Stimulated activated CD4-positive, alpha-beta T cell treated with anti-CD3 and anti-CD28 coated beads, Interleukin-2, amount 100 ng/mL, for 24 hours (primary cell): ENCODE measurements at regions not wholly inside any gene's neighbourhood (a gene's known extent, or its start where the extent isn't known, plus 50 kb on each side); places are given as distances from the start of the nearest gene placed in this dataset.

Experiments
- DNase-seq, 2 donors: peaks; one replicate each; pipeline ENCODE4 v3.0.0-alpha.2; 2020

DNA sequence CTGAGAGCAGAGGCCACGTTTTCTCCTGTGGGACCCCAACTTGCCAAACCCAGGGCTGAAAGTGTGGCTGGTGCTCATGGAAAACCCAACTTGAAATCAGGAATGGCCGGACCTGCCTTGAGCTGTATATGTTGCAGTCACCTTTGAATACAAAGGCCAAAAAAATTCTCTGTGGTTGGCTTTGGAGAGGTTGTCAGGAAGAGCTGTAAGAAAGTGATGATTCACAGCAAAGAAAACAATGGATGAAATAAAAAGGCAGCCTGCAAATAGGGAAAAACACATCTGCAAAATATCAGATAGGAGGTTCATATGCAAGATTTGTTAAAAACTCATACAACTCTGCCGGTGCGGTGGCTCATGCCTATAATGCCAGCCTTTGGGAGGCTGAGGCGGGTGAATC lies 715.8 kb downstream of the UQCRFS1 start:
- DNase-seq = no peak

DNA sequence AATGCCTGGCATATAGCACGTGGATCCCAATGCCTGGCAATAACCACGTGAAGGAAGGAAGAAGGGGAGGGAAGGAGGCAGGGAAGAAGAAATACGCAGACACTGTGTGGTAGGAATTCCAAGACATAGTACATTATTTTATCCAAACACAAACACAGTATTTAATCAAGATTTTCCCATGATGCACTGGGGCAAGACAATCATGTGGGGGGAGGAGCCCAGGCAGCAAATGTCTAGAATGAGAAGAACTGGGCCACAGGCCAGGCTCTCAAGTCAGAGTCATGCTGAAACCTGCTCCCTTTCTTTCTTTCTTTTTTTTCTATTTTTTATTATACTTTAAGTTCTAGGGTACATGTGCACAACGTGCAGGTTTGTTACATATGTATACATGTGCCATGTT lies 717.9 kb downstream of the UQCRFS1 start:
- DNase-seq = no peak

DNA sequence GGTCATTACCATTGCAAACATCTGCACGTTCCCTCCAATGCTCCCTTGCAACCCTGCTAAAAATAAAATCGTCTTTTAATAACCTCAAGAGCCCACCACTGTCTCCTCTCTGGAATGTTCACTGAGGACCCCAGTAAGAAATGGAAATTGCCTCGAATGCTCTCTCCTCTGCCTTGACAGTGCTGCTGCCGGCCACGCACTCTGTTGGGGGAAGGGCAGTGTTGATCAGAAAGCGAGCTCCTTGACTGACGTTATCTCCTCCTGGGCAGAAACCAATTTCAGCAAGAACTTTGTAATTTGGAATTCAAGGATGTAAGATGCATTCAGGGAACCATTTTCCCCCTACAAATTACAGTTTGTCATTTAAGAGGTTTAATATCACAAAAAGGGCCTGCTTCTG lies 718.5 kb downstream of the UQCRFS1 start:
- DNase-seq = no peak

DNA sequence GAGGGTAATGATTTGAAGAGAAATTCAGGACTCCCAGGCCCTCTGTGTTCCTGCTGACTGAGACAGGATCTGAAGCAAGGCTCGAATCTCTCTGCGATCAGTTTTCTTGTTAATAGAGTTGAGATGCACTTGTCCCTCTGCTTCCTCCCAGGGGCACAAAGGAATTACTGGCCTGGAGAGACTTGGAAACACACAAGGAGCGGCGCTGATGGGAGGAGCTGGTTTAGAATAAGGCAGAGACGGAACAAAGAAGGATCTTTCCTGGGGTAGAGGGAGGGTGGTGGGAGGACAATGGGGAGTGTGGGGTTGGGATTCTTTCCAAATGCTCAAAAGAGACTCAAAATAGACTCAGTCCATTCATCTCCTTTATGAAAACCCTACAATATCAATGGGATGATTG lies 719.1 kb downstream of the UQCRFS1 start:
- no peak for DNase-seq

DNA sequence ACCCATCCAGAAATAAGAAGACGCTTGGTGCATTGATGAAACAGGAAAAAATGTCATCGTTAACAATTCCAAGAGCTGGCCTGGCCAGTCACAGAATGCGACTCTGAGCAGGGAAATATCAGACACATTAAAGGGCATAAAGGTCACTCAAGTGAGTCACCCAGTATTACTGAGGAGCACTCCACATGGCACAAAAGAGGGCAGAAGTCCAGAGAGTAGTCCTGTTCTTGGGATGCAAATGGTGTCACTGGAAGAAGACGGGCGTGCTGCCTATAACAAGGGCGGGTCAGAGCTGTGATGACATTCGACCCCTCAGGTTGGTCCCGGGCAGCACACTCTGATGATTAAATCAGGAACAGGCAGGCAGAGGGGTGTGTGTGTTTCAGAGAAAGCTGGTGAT lies 720.3 kb downstream of the UQCRFS1 start:
- DNase-seq = no peak

DNA sequence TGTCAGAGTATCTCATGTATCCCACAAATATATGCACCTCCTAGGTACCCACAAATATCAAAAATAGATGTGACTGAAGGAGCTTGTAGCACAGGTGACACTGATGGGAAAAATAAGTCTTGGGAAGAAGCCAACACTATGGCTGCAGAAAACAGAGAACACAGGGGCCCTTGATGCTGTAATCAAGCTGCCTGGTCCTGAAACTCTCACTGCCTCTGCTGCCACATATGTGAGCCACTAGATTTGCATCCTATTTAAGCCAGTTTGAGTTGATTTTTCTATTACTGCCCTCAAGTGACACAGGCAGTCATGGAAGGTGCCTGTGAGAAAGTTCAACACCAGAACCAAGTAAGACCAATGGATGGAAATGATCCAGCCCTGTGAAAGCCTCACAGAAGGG lies 720.8 kb downstream of the UQCRFS1 start:
- no peak for DNase-seq

DNA sequence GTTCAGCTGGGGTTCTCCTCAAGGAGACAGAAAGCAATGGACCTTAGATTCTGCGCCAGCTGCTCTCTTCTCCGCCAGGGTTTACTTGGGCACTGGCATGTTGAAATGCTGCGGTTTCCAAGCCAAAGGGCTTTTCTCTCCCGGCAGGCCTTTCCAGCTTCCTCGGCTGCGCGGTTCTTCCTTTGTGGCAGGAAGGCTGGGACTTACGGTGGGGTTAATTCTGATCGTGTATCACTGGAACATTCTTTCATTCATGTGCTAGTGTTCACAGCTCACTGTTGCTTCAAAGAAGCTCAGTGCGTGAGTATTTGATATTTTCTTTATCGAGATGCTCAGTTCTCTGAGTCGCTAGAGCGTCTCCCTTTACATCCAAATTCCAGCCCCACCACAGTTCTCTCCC lies 723.2 kb downstream of the UQCRFS1 start:
- DNase-seq = no peak

DNA sequence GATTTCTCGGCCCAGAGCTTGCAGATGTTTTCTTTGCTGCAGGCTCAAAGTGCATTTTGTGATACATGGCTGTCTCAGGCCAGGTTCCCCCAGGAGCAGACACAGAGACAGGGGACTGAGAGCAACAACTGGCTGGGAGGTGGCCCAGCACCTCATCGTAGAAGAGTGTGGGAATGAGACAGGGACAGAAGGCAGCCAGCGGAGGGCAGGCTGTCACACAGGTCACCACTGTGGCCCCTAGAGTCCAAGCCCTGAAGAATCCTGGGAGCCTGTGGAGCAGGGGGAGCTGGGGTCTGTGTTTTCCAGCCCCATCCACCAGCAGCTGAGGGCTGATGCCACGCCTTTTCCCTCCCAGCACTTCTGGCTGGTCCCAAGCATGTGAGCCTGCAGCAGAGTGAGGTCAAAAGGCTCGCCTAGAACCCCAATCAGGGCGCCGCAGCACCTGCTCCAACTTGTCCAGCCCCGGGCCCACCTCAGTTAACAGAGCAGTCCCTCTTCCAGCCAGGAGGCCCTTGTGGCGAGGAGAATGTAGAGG lies 723.8 kb downstream of the UQCRFS1 start:
- DNase-seq = no peak

DNA sequence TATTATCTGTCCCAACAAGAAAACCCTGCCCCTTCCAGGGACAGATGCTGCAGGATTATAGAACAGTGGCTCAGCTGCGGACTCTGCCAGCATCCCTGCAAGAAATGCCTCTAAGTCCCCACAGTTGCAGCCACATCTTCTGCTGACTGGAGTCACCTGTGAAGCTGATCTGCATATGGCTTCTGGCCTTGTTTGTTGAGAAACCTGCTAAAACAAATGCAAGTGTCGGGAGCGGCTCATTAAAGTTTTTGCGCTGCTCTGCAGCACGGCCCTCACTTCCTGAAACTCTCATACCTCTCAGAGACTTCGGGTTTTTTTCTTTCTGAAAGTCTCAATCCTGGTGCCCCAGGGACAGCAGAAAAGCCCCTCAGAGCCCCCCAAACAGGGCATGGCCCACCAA lies 725.0 kb downstream of the UQCRFS1 start:
- DNase-seq = no peak

DNA sequence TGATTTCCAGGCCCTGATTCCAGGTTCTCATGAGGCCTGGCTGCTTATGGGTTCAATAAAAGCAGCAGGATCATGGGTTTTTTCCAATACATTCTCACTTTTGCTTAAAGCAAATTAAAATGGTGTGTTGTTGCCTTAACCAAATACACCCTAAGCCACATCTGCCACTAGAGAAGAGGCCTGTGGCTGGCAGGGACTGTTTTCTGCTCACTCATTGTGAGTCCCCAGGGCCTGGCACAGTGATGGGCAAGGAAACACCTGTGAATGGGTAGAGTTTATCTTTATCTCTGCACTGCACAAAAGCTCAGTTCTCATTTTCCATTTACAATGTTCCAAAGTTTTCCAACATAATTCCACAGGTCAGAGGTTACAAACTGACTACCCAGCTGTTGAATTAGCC lies 726.0 kb downstream of the UQCRFS1 start:
- DNase-seq = no peak

DNA sequence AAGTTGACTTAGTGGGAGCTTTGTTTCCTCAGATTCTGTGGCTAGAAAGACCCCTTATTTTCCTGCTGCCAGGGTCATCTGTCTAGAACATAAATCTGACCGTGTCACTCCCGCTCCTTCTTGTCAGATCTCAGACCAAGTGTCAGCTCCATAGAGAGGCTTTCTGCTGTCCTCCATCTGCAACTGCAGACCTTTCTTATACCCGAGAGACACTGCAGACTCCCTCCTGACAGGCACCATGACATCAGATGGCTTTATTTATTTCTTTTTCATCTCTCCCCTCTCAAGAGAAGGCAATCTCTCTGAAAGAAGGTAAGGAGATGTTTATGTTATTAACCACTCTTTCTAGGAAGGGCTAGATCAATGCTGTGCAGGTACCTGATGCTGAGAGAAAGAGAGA lies 726.5 kb downstream of the UQCRFS1 start:
- no peak for DNase-seq

DNA sequence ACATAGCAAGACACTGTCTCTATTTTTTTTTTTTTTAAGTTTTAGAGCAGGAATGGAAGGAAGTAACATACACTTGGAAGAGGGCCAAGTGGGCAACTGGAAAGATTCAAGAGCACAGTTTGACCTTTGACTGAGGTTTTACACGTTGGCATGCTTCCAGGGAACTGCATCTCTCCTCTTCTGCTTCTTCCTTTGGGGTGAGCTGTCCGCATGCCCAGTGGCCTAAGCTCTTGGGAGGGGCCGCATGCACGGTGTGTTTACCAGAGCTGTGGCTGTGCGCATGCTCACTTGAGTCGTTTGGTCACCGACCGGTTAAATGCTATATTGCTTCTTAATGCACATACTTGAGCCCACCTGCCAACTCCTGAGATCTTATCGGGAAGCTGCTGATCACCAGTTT lies 727.7 kb downstream of the UQCRFS1 start:
- no peak for DNase-seq

DNA sequence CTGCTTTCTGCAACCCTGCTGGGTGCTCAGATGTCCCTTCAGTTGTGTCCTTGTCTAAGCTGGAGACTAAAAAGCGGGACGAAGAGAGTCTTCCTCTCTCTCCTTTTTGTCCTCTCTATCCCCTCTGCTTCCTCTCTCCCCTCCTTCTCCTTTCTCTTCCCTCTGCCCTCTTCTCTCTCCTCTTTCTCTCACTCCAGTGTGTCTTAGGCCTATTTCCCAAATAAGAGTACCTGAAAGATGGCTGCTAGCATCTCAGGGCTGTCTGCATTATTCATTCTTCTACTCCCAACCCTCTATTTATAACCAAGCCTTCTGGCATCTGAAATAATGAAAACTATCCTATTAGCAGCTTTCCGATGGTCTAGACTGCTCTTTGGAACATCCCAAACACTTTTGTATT lies 729.8 kb downstream of the UQCRFS1 start:
- no peak for DNase-seq

DNA sequence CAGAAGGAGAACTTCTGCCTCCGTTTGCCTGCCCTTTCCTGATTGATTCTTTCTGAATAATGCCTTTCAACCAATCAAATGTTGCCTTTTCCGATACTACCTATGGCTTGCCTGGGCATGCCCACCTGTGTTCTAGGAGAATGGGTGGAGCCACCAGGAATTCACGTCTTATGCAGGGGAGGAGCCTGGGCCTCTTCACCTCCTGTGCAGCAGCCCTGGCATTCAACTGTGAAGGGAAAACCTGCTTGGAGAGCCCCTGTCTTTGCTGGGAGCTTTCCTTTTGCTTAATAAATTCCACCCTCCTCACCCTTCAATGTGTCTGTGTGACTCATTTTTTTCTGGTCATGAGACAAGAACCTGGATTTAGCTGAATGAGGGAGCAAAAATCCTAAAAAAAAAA lies 730.7 kb downstream of the UQCRFS1 start:
- no peak for DNase-seq

DNA sequence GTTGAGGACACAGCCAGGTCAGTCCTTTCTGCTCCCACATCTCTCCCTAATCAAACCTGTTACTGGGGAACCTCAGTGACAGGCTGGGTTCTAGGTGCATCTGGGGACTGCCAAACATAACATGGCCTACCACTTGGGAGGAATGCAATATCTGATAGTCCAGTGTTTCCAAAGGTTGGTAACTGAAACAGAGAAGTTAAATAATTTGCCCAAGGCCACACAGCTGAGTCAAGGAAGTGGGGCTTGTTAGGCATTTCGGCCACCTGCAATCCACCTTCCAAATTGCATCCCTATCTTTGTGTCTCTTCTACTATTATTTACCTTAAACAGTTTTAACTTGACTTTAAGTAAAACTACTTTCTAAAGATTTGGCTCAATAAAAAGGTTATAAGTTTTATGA lies 731.3 kb downstream of the UQCRFS1 start:
- DNase-seq = no peak

DNA sequence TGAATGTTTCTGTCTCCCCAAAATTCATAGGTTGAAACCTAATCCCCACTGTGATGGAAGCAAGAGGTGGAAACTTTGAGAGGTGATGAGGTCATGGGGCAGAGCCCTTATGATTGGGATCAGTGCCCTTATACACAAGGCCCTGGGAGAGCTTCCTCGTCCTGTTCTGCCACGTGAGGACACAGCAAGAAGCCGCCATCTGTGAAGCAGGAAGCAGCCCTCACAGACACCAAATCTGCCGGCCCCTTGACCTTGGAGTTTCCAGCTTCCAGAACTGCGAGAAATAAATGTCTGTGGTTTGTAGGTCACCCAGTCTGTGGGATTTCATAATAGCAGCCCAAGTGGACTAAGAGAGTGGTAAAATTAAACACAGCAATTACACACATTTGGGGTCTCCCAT lies 737.4 kb downstream of the UQCRFS1 start:
- DNase-seq = no peak

DNA sequence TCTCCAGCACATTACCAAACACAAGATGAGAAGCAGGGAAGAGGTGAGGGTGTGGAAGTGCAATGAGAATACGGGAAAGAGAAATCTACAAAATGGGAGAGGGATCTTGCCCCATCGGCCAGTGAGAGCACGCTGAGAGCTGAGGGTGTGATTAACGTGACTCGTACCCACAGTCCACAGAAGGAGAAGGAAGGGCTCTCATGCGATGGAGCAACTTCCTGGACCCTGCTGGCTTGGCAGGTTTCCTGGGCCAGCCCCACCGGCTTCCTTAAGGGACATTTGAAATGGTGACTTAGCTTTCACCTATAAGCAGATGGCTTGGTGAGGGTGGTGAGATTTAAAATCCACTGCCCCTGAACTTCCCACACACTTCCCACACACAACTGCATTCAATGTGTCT lies 740.1 kb downstream of the UQCRFS1 start:
- no peak for DNase-seq

DNA sequence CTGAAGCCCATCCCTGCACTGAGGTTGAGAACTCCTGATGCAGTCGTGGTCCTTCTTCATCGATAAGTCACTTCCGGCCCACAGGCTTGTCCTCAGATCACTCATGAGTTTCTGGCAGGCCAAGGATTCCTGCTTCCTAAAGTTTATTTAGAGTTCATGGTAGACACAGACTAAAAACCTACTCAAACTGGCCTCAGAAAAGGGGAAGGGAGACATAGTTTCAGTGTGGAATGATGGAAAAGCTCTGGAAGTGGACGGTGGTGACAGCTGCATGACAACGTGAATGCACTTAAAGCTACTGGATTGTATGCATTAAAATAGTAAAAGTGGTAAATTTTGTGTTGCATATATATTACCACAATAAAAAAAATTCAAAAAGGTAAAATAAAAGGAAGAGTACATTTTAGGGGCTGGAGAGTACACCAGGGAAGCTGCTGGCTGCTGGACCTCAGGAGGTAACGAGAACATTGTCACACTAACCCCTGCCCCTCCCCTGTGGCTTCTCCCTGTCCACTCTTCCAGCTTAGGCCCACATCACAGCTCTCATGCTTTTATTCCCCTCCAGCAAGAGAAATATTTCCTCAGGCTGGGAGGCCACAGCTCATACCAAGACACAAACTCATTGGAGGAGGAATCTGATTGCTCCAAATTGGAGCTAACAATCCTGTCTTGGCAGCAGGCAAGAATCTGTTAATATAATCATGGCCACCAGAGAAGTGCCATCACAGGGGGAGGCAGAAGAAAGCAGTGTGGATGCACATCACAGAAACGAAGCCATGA lies 741.0 kb downstream of the UQCRFS1 start:
- no peak for DNase-seq

DNA sequence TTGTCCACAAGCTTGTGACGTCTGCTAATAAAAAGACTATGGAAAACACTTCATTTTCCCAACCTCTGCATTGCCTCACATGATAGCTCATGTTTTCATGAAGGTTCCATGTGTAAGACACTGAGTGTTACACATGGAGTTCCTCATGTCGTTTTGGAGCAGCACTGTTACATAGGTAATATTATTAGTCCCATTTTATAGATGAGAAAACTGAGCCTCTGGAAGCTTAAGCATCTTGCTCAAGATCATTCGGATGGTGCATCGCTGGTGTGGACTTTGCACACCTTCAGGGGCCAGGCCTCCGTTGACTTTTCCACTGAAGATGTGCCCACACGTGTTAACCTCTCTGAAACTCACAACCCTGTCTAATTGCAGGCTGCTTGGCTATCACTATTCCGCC lies 743.4 kb downstream of the UQCRFS1 start:
- no peak for DNase-seq

DNA sequence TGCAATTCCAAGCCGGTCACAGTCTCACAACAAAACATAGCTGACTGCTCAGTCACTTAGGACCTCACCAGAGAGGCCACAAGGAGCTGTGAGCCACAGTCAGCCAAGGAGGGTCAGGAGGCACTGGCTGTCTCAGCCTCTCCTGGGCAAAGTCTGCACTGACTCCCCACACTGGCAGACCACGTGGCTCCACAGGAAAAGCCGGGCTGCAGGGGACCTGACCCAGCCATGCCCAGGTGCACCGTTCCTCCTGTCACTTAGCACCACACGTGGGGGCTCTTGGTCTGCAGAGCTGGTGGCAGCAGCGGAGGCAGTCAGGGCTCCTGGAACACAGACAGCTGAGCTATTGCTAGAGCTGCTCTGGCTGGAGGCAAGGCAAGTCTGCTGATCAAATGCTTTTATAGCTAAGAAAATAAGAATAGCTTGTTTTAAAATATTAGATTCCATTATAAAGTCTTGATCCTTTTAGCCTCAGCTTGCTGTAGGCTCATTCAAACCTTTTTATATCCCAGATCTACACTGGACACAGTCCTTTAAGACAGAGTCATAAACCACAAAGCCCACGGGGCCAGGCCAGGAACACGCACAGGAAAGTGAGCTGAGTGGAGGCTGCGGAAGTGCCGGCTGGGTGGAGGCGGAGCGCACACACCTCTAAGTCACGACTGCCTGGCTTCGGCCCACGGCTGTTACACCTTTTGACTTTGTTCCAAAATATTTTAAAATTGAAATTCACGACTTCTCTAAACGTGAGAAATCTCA lies 744.1 kb downstream of the UQCRFS1 start:
- DNase-seq = peak in 1 of 2 donors; percentile 34

DNA sequence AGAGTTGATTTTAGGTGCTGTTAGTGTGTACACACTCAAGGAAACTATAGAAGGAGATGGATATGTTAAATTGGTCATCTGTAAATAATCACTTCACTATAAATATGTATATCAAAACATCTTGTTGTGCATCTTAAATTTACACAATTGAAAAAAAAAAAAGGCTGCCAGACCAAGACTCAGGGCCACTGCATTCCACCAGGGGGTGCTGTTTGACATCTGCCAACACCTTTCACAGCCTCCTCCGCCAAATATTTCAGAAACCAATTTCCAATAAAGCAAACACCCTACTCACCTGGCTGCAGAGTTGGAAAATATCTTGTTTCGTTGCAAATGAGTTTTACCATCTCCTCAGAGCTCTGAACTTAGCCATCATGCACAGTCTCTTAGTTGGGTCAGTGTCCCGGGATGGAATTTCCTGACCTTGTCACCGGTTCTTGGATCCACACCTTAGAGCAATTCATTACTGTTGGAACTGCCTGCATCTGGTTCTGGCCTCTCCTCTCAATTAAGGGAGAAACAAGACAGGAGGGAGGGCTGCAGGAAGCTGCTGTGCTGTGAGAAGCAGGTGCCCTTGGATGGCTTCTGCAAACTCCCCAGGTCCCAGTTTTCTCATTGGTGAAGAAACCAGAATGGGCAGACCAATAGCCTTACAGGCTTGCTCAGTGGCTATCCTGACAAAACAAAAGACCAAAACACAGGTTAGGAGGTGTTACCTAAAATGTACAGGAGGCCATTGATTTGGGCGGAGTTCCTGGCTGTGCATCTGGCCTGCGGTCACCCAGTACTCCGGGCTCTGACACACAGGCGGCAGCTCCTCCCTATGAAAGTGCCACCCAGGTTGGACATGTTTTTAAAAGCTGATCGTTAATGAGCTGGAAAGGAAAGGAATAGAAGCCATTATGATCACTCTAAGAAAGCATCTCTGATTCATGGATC lies 746.6 kb downstream of the UQCRFS1 start:
- peak; percentile 70 to 74 for DNase-seq

DNA sequence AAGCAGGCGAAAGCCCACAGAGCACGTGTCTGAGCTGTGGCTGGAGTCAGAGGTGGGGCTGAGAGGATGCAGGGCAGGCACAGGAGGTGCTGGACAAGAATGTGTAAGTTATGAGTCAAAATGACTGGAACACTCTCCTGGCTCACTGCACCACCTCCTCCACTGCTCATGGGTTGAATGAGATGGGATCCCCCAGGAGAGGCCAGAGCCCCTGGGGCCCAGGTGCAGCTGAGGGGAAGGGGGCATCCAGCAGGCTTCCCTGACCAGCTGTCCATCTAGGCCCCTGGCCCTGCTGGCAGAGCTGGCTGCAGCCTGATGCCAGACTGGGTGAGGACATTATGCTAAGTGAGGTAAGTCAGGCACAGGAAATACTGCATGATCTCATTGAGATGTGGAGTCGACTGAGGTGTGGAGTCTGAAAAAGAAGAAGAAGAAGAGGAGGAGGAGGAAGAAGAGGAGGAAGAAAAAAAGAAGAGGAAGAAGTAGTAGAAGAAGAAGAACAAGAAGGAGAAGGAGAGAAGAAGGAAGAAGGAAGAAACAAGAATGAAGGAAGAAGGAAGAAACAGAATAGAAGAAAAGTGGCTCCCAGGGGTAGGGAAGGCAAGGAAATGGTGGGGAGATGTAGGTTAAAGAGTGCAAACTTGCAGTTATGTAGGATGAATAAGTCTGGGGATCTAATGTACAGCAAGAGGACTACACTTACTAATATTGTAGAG lies 747.4 kb downstream of the UQCRFS1 start:
- DNase-seq = no peak
